ENCODE measurements at regions not wholly inside any gene's neighbourhood (a gene's known extent, or its start where the extent isn't known, plus 50 kb on each side); places are given as distances from the start of the nearest gene placed in this dataset.

DNA sequence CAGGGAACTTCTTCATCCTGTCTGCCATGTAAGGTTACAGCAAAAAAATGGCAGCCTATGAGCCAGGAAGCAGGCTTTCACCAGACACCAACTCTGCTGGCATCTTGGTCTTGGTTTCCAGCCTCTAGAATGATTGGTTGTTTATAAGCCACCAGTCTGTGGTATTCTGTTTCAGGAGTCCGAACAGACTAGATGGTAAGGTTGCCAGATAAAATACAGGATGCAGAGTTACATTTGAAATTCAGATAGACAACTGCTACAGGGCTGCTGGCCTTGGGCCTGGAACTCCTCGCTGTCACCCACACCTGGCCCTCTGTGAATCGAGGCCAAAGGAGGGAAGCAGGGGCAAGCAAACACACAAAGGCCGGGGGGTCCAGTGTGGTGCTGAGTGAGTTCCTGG is 478.8 kb upstream of the CCL2 start:
- H2AFZ ChIP-seq (ENCODE audit: low read length), result no peak overlapping the region
- H3K4me1 ChIP-seq (ENCODE audit: insufficient read depth, low read length, poor library complexity, severe bottlenecking), result no peaks in the 10 kb centered on the region
- H3K9me3 ChIP-seq (ENCODE audit: insufficient read depth, low read depth, low read length), result no peaks in the 10 kb centered on the region
- no peaks in the 10 kb centered on the region for H3K9me2 ChIP-seq (replicated peaks; ENCODE audit: low read depth, low read length)
- no peaks in the 10 kb centered on the region for H3F3A ChIP-seq (ENCODE audit: low read depth)
- no peak overlapping the region for H3K9ac ChIP-seq (ENCODE audit: low read depth, low read length, poor library complexity, severe bottlenecking)
- no peaks in the 10 kb centered on the region for H4K20me1 ChIP-seq (ENCODE audit: insufficient read depth, low read length, poor library complexity, severe bottlenecking)
- no peaks in the 10 kb centered on the region for H3K79me2 ChIP-seq (ENCODE audit: insufficient read depth, low read length)
- H3K4me2 ChIP-seq (ENCODE audit: low read depth, low read length, poor library complexity, severe bottlenecking), result no peak overlapping the region
- no peaks in the 10 kb centered on the region for H3K36me3 ChIP-seq (ENCODE audit: insufficient read depth, low read length)
- TF ChIP-seq, protein P1, sequence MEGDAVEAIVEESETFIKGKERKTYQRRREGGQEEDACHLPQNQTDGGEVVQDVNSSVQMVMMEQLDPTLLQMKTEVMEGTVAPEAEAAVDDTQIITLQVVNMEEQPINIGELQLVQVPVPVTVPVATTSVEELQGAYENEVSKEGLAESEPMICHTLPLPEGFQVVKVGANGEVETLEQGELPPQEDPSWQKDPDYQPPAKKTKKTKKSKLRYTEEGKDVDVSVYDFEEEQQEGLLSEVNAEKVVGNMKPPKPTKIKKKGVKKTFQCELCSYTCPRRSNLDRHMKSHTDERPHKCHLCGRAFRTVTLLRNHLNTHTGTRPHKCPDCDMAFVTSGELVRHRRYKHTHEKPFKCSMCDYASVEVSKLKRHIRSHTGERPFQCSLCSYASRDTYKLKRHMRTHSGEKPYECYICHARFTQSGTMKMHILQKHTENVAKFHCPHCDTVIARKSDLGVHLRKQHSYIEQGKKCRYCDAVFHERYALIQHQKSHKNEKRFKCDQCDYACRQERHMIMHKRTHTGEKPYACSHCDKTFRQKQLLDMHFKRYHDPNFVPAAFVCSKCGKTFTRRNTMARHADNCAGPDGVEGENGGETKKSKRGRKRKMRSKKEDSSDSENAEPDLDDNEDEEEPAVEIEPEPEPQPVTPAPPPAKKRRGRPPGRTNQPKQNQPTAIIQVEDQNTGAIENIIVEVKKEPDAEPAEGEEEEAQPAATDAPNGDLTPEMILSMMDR (conservative IDR thresholded peaks at IDR 0.05; ENCODE audit: low read length), result no peak
- no peak for TF ChIP-seq EZH2phosphoT487 (IDR thresholded peaks at IDR 0.05; ENCODE audit: borderline replicate concordance)
- no peaks in the 10 kb centered on the region for H3K27me3 ChIP-seq (ENCODE audit: insufficient read depth, low read length, poor library complexity, severe bottlenecking)
- H3K4me3 ChIP-seq (ENCODE audit: low read length, poor library complexity, severe bottlenecking), result no peak overlapping the region

DNA sequence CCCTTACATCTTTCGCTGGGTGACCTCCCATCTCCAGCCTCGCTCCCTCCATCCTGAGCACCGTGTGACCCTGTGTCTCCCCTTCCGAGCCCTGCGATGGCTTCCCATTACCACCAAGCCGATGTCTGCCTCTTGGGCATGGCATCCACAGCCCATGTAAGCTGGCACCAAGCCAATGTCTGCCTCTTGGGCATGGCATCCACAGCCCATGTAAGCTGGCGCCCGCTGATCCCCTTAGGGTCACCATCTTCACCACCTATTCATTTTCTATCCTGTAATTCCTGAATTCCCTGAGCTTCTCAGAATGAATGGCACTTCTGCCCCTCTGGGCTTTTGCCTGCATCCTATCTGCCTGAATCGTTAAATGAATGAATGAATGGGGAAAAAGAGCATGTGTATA is 478.2 kb upstream of the CCL2 start:
- Histone ChIP-seq H3K9ac (ENCODE audit: low read depth, low read length, poor library complexity, severe bottlenecking) (no peak overlapping the region), H3K9me3 (ENCODE audit: insufficient read depth, low read depth, low read length) (no peaks in the 10 kb centered on the region), H3K4me2 (ENCODE audit: low read depth, low read length, poor library complexity, severe bottlenecking) (no peak overlapping the region), H3K4me1 (ENCODE audit: insufficient read depth, low read length, poor library complexity, severe bottlenecking) (no peaks in the 10 kb centered on the region), H3K4me3 (ENCODE audit: low read length, poor library complexity, severe bottlenecking) (no peak overlapping the region), H3K27me3 (ENCODE audit: insufficient read depth, low read length, poor library complexity, severe bottlenecking) (no peaks in the 10 kb centered on the region), H3K9me2 (replicated peaks; ENCODE audit: low read depth, low read length) (no peaks in the 10 kb centered on the region), H3K36me3 (ENCODE audit: insufficient read depth, low read length) (no peaks in the 10 kb centered on the region), H3F3A (ENCODE audit: low read depth) (no peaks in the 10 kb centered on the region), H4K20me1 (ENCODE audit: insufficient read depth, low read length, poor library complexity, severe bottlenecking) (no peaks in the 10 kb centered on the region), H3K79me2 (ENCODE audit: insufficient read depth, low read length) (no peaks in the 10 kb centered on the region), H2AFZ (ENCODE audit: low read length) (no peak overlapping the region)
- TF ChIP-seq, protein P1 (conservative IDR thresholded peaks at IDR 0.05; ENCODE audit: low read length), result no peak
- TF ChIP-seq EZH2phosphoT487 (IDR thresholded peaks at IDR 0.05; ENCODE audit: borderline replicate concordance), result no peak

DNA sequence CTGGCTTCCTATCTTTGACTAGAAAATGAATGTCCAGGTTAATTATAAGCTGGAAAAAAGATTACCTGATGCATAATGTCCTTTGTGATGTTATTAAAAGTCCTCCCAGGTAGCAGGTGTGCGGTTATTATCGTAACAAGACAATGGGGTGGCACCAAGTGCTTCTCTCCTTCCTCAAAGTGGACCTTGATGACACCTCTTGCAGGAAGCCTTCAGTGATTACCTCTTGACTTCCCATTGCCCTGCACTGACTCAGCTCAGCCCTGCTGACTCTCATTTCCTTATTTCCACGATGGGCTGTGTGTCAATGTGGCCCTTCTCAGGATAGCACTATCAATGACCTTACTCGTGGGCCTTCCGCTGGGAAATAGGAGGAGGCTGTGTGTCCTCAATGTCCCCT is 477.4 kb upstream of the CCL2 start:
- H2AFZ ChIP-seq (ENCODE audit: low read length), result no peak overlapping the region
- H3K9ac ChIP-seq (ENCODE audit: low read depth, low read length, poor library complexity, severe bottlenecking), result no peak overlapping the region
- no peaks in the 10 kb centered on the region for H3K36me3 ChIP-seq (ENCODE audit: insufficient read depth, low read length)
- no peaks in the 10 kb centered on the region for H4K20me1 ChIP-seq (ENCODE audit: insufficient read depth, low read length, poor library complexity, severe bottlenecking)
- no peak overlapping the region for H3K4me2 ChIP-seq (ENCODE audit: low read depth, low read length, poor library complexity, severe bottlenecking)
- no peaks in the 10 kb centered on the region for H3K9me3 ChIP-seq (ENCODE audit: insufficient read depth, low read depth, low read length)
- TF ChIP-seq EZH2phosphoT487 (IDR thresholded peaks at IDR 0.05; ENCODE audit: borderline replicate concordance), result no peak
- TF ChIP-seq, protein P1 (conservative IDR thresholded peaks at IDR 0.05; ENCODE audit: low read length), result no peak
- no peak overlapping the region for H3K4me3 ChIP-seq (ENCODE audit: low read length, poor library complexity, severe bottlenecking)
- no peaks in the 10 kb centered on the region for H3K4me1 ChIP-seq (ENCODE audit: insufficient read depth, low read length, poor library complexity, severe bottlenecking)
- no peaks in the 10 kb centered on the region for H3K27me3 ChIP-seq (ENCODE audit: insufficient read depth, low read length, poor library complexity, severe bottlenecking)
- no peaks in the 10 kb centered on the region for H3F3A ChIP-seq (ENCODE audit: low read depth)
- no peaks in the 10 kb centered on the region for H3K79me2 ChIP-seq (ENCODE audit: insufficient read depth, low read length)
- H3K9me2 ChIP-seq (replicated peaks; ENCODE audit: low read depth, low read length), result no peaks in the 10 kb centered on the region

Data from Loucy (cell line).